GM18867 (cell line): ENCODE measurements at regions not wholly inside any gene's neighbourhood (a gene's known extent, or its start where the extent isn't known, plus 50 kb on each side); places are given as distances from the start of the nearest gene placed in this dataset.
"Not testable (repeated sequence)": the region's sequence is repeated elsewhere in the genome, so short reads cannot be mapped to it uniquely, and the experiment has no call there.

Experiments
- ATAC-seq: cut with Tn5 transposase; IDR thresholded peaks from one replicate; pipeline ENCODE4 v1.9.1; 2021; ENCODE audit warnings: mild to moderate bottlenecking, moderate library complexity; ENCODE audit not compliant: unreplicated experiment

GRCh38 chr1:213572912-213573647 is 414.7 kb upstream of the PROX1 start:
- no peak for ATAC-seq

- no peak for ATAC-seq
These were observed 414.1 kb upstream of the PROX1 start for GRCh38 chr1:213573648-213574009.

- no peak for ATAC-seq
These were observed 404.7 kb upstream of the PROX1 start for GRCh38 chr1:213582976-213583567.

GRCh38 chr1:213584272-213584671 is 403.5 kb upstream of the PROX1 start:
- ATAC-seq = no peak

- ATAC-seq = no peak
These were observed 402.4 kb upstream of the PROX1 start for GRCh38 chr1:213585402-213585801.

- ATAC-seq = no peak
These were observed 401.7 kb upstream of the PROX1 start for GRCh38 chr1:213585959-213586586.

GRCh38 chr1:213586587-213586972 is 401.2 kb upstream of the PROX1 start:
- no peak for ATAC-seq

GRCh38 chr1:213596729-213597128 is 391.0 kb upstream of the PROX1 start:
- no peak for ATAC-seq

- ATAC-seq = no peak
These were observed 389.5 kb upstream of the PROX1 start for GRCh38 chr1:213598263-213598662.

- ATAC-seq = no peak
These were observed 386.9 kb upstream of the PROX1 start for GRCh38 chr1:213600879-213601278.

GRCh38 chr1:213601705-213602104 is 386.1 kb upstream of the PROX1 start:
- not testable (repeated sequence) for ATAC-seq

GRCh38 chr1:213602796-213603486 is 384.8 kb upstream of the PROX1 start:
- no peak for ATAC-seq

GRCh38 chr1:213604477-213604876 is 383.3 kb upstream of the PROX1 start:
- no peak for ATAC-seq

- ATAC-seq = no peak
These were observed 382.0 kb upstream of the PROX1 start for GRCh38 chr1:213605732-213606131.

- no peak for ATAC-seq
These were observed 381.4 kb upstream of the PROX1 start for GRCh38 chr1:213606252-213606820.

GRCh38 chr1:213613549-213613948 is 374.2 kb upstream of the PROX1 start:
- ATAC-seq = no peak

GRCh38 chr1:213615226-213615916 is 372.4 kb upstream of the PROX1 start:
- no peak for ATAC-seq

GRCh38 chr1:213617133-213617532 is 370.6 kb upstream of the PROX1 start:
- no peak for ATAC-seq

- ATAC-seq = no peak
These were observed 369.7 kb upstream of the PROX1 start for GRCh38 chr1:213618094-213618493.

GRCh38 chr1:213619026-213619425 is 368.7 kb upstream of the PROX1 start:
- no peak for ATAC-seq

GRCh38 chr1:213621077-213621476 is 366.7 kb upstream of the PROX1 start:
- ATAC-seq = no peak
